H1 (cell line): ENCODE measurements at regions not wholly inside any gene's neighbourhood (a gene's known extent, or its start where the extent isn't known, plus 50 kb on each side); places are given as distances from the start of the nearest gene placed in this dataset.

Experiments
- CTCF ChIA-PET: fragments of 300-600 bp; sonication (Branson Sonifier 250); formaldehyde crosslinking; loops from one replicate; lab custom pipeline; 2021; ENCODE audit not compliant: partially characterized antibody; lab: Charles Lee
- POLR2A ChIA-PET: fragments of 300-600 bp; sonication (Branson Sonifier 250); formaldehyde crosslinking; loops from one replicate; lab custom pipeline; 2021; ENCODE audit warnings: inconsistent platforms; ENCODE audit not compliant: partially characterized antibody; lab: Charles Lee
- DNase-seq, 2 experiments: peaks; one replicate each; pipeline versions ENCODE4 v3.0.0 to v3.0.0-alpha.2; 2010 to 2022; ENCODE audit warnings: low spot score in 2 of 2, low read depth in 1 of 2, mixed read lengths in 1 of 2
- FAIRE-seq: peaks from 2 replicates; lab custom pipeline; 2011; peaks lifted over from hg19 to GRCh38; lab: Jason Lieb, UNC
- H2AFZ ChIP-seq: 2 replicates; pipeline ENCODE4 v1.8.1; 2012; ENCODE audit warnings: low read length, inconsistent platforms
- H2AK5ac ChIP-seq: 2 replicates; pipeline ENCODE4 v1.6.1; 2013; ENCODE audit warnings: low read depth, low read length
- H2BK120ac ChIP-seq: replicated peaks from 2 replicates; pipeline ENCODE3; 2013; ENCODE audit warnings: low read depth, low read length, inconsistent platforms
- H2BK12ac ChIP-seq: 2 replicates; pipeline ENCODE4 v1.6.1; 2013; ENCODE audit warnings: low read depth, low read length
- H2BK15ac ChIP-seq: 2 replicates; pipeline ENCODE4 v1.6.1; 2013; ENCODE audit warnings: low read length
- H2BK20ac ChIP-seq: 2 replicates; pipeline ENCODE4 v1.6.1; 2013; ENCODE audit warnings: low read length
- H2BK5ac ChIP-seq: 2 replicates; pipeline ENCODE4 v1.6.1; 2013; ENCODE audit warnings: low read depth, low read length
- H3K14ac ChIP-seq: 2 replicates; pipeline ENCODE4 v1.6.1; 2013; ENCODE audit warnings: inconsistent platforms; ENCODE audit not compliant: insufficient read length
- H3K18ac ChIP-seq: 2 replicates; pipeline ENCODE4 v1.6.1; 2013; ENCODE audit warnings: low read length; ENCODE audit errors: extremely low read depth
- H3K23ac ChIP-seq: 2 replicates; pipeline ENCODE4 v1.6.1; 2013; ENCODE audit warnings: inconsistent platforms; ENCODE audit not compliant: insufficient read length
- H3K23me2 ChIP-seq: 2 replicates; pipeline ENCODE4 v1.6.1; 2013; ENCODE audit warnings: low read depth, low read length
- H3K27ac ChIP-seq: 2 replicates; pipeline ENCODE4 v1.6.1; 2011; ENCODE audit warnings: low read depth, low read length, inconsistent platforms
- H3K27me3 ChIP-seq, 4 experiments: replicated peaks in 1 of 4; 1 replicate in 1 of 4; 2 replicates in 3 of 4; pipeline versions ENCODE4 v1.6.1 to v1.8.1; 2011 to 2013; ENCODE audit warnings: low read length in 3 of 4, mild to moderate bottlenecking in 3 of 4, inconsistent platforms in 2 of 4, mixed read lengths in 2 of 4, moderate library complexity in 1 of 4; ENCODE audit not compliant: control insufficient read depth in 3 of 4, insufficient read depth in 3 of 4; ENCODE audit errors: extremely low read depth in 1 of 4
- H3K36me3 ChIP-seq, 4 experiments: 2 replicates each; pipeline versions ENCODE4 v1.6.1 to v1.8.1; 2011 to 2013; ENCODE audit warnings: mild to moderate bottlenecking in 4 of 4, low read length in 3 of 4, moderate library complexity in 2 of 4, control low read depth in 1 of 4, inconsistent platforms in 1 of 4; ENCODE audit not compliant: insufficient read depth in 4 of 4, control insufficient read depth in 2 of 4
- H3K4ac ChIP-seq: replicated peaks from 2 replicates; pipeline ENCODE3; 2013; ENCODE audit warnings: low read length, low read depth, mixed read lengths, inconsistent platforms; ENCODE audit not compliant: insufficient read length
- H3K4me1 ChIP-seq, 4 experiments: replicated peaks in 1 of 4; 1 replicate in 1 of 4; 2 replicates in 3 of 4; pipeline versions ENCODE4 v1.6.1 to v1.8.1; 2011 to 2013; ENCODE audit warnings: low read length in 3 of 4, inconsistent platforms in 2 of 4, mixed read lengths in 1 of 4; ENCODE audit not compliant: insufficient read depth in 4 of 4, control insufficient read depth in 3 of 4
- H3K4me2 ChIP-seq, 2 experiments: 2 replicates each; pipeline versions ENCODE4 v1.6.1 to v1.8.1; 2011 to 2013; ENCODE audit warnings: low read depth in 2 of 2, low read length in 2 of 2, control low read depth in 1 of 2, inconsistent platforms in 1 of 2, mild to moderate bottlenecking in 1 of 2; ENCODE audit not compliant: insufficient read depth in 1 of 2
- H3K4me3 ChIP-seq, 4 experiments: fragments of 200-600, 300-600 bp in 1 of 4; sonication (generic), shearing (Covaris generic), sonication (Bioruptor Twin) in 1 of 4; 2 replicates each; pipeline versions ENCODE4 v1.5.1 to v1.8.1; 2011 to 2016; ENCODE audit warnings: low read length in 4 of 4, low read depth in 3 of 4, control low read depth in 2 of 4, inconsistent platforms in 2 of 4, mild to moderate bottlenecking in 2 of 4, mixed read lengths in 1 of 4, moderate library complexity in 1 of 4; ENCODE audit not compliant: insufficient read depth in 2 of 4; ENCODE audit errors: extremely low read depth in 1 of 4
- H3K56ac ChIP-seq: replicated peaks from 2 replicates; pipeline ENCODE3; 2013; ENCODE audit warnings: low read depth, mild to moderate bottlenecking, mixed read lengths, low read length, inconsistent platforms; ENCODE audit not compliant: insufficient read length
- H3K79me1 ChIP-seq: 2 replicates; pipeline ENCODE4 v1.6.1; 2013; ENCODE audit warnings: low read depth, low read length, control low read depth
- H3K79me2 ChIP-seq, 2 experiments: 2 replicates each; pipeline versions ENCODE4 v1.6.1 to v1.8.1; 2012 to 2013; ENCODE audit warnings: low read length in 2 of 2, mild to moderate bottlenecking in 2 of 2, inconsistent platforms in 1 of 2; ENCODE audit not compliant: insufficient read depth in 2 of 2, control insufficient read depth in 1 of 2
- H3K9ac ChIP-seq, 4 experiments: replicated peaks in 1 of 4; 1 replicate in 1 of 4; 2 replicates in 3 of 4; pipeline versions ENCODE4 v1.6.1 to v1.8.1; 2011 to 2013; ENCODE audit warnings: low read depth in 3 of 4, low read length in 3 of 4, control low read depth in 2 of 4, mild to moderate bottlenecking in 2 of 4, moderate library complexity in 2 of 4, inconsistent platforms in 1 of 4; ENCODE audit errors: extremely low read depth in 1 of 4
- H3K9me3 ChIP-seq, 2 experiments: 2 replicates each; pipeline versions ENCODE4 v1.6.1 to v1.8.1; 2012 to 2013; ENCODE audit warnings: mild to moderate bottlenecking in 2 of 2, moderate library complexity in 2 of 2, control low read depth in 1 of 2, inconsistent platforms in 1 of 2, low read depth in 1 of 2, low read length in 1 of 2, mixed read lengths in 1 of 2; ENCODE audit not compliant: insufficient read depth in 2 of 2
- H4K20me1 ChIP-seq, 2 experiments: replicated peaks in 1 of 2; 2 replicates each; pipeline versions ENCODE3 to v1.8.1; 2011 to 2013; ENCODE audit warnings: inconsistent platforms in 2 of 2, low read length in 2 of 2, mild to moderate bottlenecking in 1 of 2; ENCODE audit not compliant: insufficient read depth in 2 of 2, control insufficient read depth in 1 of 2
- H4K5ac ChIP-seq: 2 replicates; pipeline ENCODE4 v1.6.1; 2013; ENCODE audit warnings: low read length, low read depth, mixed read lengths, inconsistent platforms; ENCODE audit not compliant: insufficient read length
- H4K8ac ChIP-seq: 2 replicates; pipeline ENCODE4 v1.8.0; 2013; ENCODE audit warnings: mild to moderate bottlenecking, moderate library complexity, low read length, inconsistent platforms; ENCODE audit not compliant: insufficient read depth; ENCODE audit errors: extremely low read depth
- H4K91ac ChIP-seq: replicated peaks from 2 replicates; pipeline ENCODE3; 2013; ENCODE audit warnings: low read length, mixed read lengths, inconsistent platforms; ENCODE audit not compliant: insufficient read length
- CHD2 ChIP-seq: IDR thresholded peaks from 2 replicates; pipeline ENCODE4 v1.6.1; 2012; ENCODE audit warnings: low read length, improper control_type of control experiment
- EP300 ChIP-seq, 2 experiments: IDR thresholded peaks; 1 replicate in 1 of 2; 2 replicates in 1 of 2; pipeline ENCODE4 v1.6.1; 2011 to 2012; ENCODE audit warnings: low read depth in 2 of 2, low read length in 2 of 2, mild to moderate bottlenecking in 2 of 2, borderline replicate concordance in 1 of 2, inconsistent platforms in 1 of 2, moderate library complexity in 1 of 2
- GABPA ChIP-seq: IDR thresholded peaks from 2 replicates; pipeline ENCODE4 v1.6.1; 2011; ENCODE audit warnings: mild to moderate bottlenecking, low read length, moderate library complexity, borderline replicate concordance; ENCODE audit not compliant: insufficient read depth
- JUND ChIP-seq: IDR thresholded peaks from 2 replicates; pipeline ENCODE4 v1.6.1; 2011; ENCODE audit warnings: mild to moderate bottlenecking, improper control_type of control experiment, low read length
- KDM5A ChIP-seq: fragments of 200-600 bp; IDR thresholded peaks from 2 replicates; pipeline ENCODE4 v1.7.1; 2012; ENCODE audit warnings: mild to moderate bottlenecking, low read length, inconsistent platforms, mixed read lengths
- MAFK ChIP-seq: IDR thresholded peaks from 2 replicates; pipeline ENCODE4 v1.6.1; 2012; ENCODE audit warnings: low read depth, mild to moderate bottlenecking, improper control_type of control experiment, low read length
- MAX ChIP-seq: IDR thresholded peaks from 2 replicates; pipeline ENCODE4 v1.6.1; 2012; ENCODE audit warnings: inconsistent platforms
- SP2 ChIP-seq: IDR thresholded peaks from 2 replicates; pipeline ENCODE4 v1.6.1; 2012; ENCODE audit warnings: mild to moderate bottlenecking, low read length, inconsistent platforms
- SP4 ChIP-seq: IDR thresholded peaks from 2 replicates; pipeline ENCODE4 v1.6.1; 2012; ENCODE audit warnings: low read length, inconsistent platforms
- YY1 ChIP-seq: IDR thresholded peaks from 2 replicates; pipeline ENCODE4 v1.6.1; 2011; ENCODE audit warnings: low read depth, mild to moderate bottlenecking, low read length
- WGBS, 2 experiments: shearing (Covaris generic) in 1 of 2; methylation state at CpG; one replicate each; pipeline versions ENCODE4 v1.1.6 to v1.1.7; 2013 to 2015; ENCODE audit warnings: low lambda C conversion rate in 2 of 2, mixed read lengths in 2 of 2, inconsistent platforms in 1 of 2, low coverage in 1 of 2, missing lambda C conversion rate in 1 of 2; ENCODE audit not compliant: insufficient replicate concordance in 2 of 2, insufficient coverage in 1 of 2, insufficient read length in 1 of 2; ENCODE audit errors: extremely low coverage in 1 of 2, missing lambda C conversion rate in 1 of 2; 5-methylcytosine and 5-hydroxymethylcytosine counted together

GRCh38 chr11:91446267-91446666 lies 778.4 kb upstream of the FAT3 start:
- Histone ChIP-seq H3K23ac (no peak overlapping the region), H2BK20ac (no peak overlapping the region), H2BK120ac (no peak overlapping the region), H3K4me1 (peaks cover 0 to 3% (median 0%) of the 10 kb centered on the region in 4 experiments; a peak in 1 of 7 replicates), H3K14ac (no peak overlapping the region), H3K23me2 (no peaks in the 10 kb centered on the region), H3K27me3 (no peaks in the 10 kb centered on the region), H3K9me3 (no peaks in the 10 kb centered on the region), H3K79me2 (no peaks in the 10 kb centered on the region), H3K56ac (no peak overlapping the region), H2BK15ac (no peak overlapping the region), H3K36me3 (no peaks in the 10 kb centered on the region), H3K18ac (no peak overlapping the region), H4K5ac (no peak overlapping the region), H3K4me3 (no peak overlapping the region), H2AK5ac (no peak overlapping the region), H2BK5ac (no peak overlapping the region), H4K8ac (no peak overlapping the region), H3K27ac (no peak overlapping the region), H4K20me1 (no peaks in the 10 kb centered on the region), H3K9ac (no peak overlapping the region), H3K4me2 (no peak overlapping the region), H4K91ac (no peak overlapping the region), H3K4ac (no peak overlapping the region), H3K79me1 (no peaks in the 10 kb centered on the region), H2AFZ (peak overlapping the region; percentile 34; the same call in 1 of the 2 replicates), H2BK12ac (no peak overlapping the region)
- no peak for DNase-seq
- CTCF ChIA-PET, result no interaction called here
- 88% methylated on average over 4 of the region's 4 CpGs; no CpG with 5 or more reads in 1 of the 2 experiments for WGBS, 2 experiments
- POLR2A ChIA-PET, result no interaction called here
- no peak for FAIRE-seq
- no peak for TF ChIP-seq KDM5A
- no peak for TF ChIP-seq GABPA
- TF ChIP-seq JUND, result no peak
- no peak for TF ChIP-seq YY1
- TF ChIP-seq SP2, result no peak
- TF ChIP-seq MAFK, result no peak
- no peak for TF ChIP-seq MAX
- no peak for TF ChIP-seq EP300 (IDR thresholded peaks at IDR 0.05; ENCODE audit: borderline replicate concordance in 1 of 2, low read depth in 2 of 2, low read length in 2 of 2)
- no peak for TF ChIP-seq CHD2
- TF ChIP-seq SP4, result no peak
